IPS-NIHi11 (cell line): ENCODE measurements at regions not wholly inside any gene's neighbourhood (a gene's known extent, or its start where the extent isn't known, plus 50 kb on each side); places are given as distances from the start of the nearest gene placed in this dataset.
A peak's percentile ranks its signal among the peaks of the same experiment; 100 is the strongest.
"Not testable (repeated sequence)": the region's sequence is repeated elsewhere in the genome, so short reads cannot be mapped to it uniquely, and the experiment has no call there.

ENCODE experiments used
- DNase-seq: peaks from one replicate; pipeline ENCODE4 v3.0.0; 2012; ENCODE audit warnings: mixed read lengths, low spot score

DNA sequence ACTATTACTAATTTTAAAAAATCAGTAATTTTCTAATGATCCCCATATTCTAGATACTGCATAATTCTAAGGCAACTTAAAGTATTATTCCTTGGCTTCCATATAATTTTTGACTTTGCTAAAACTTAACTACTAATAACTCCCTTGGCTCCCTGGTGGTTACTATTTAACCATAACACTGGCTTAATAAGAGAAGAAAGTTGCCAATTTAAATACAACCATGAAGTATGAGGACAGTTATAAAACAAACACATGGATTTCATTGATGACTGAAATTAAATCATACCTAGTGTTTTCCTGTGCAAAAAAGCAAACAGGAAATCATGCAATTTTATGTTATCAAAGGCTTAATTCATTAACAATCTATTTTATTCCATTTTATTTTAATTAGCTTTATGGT is 1073.9 kb downstream of the GRM8 start:
- no peak for DNase-seq

DNA sequence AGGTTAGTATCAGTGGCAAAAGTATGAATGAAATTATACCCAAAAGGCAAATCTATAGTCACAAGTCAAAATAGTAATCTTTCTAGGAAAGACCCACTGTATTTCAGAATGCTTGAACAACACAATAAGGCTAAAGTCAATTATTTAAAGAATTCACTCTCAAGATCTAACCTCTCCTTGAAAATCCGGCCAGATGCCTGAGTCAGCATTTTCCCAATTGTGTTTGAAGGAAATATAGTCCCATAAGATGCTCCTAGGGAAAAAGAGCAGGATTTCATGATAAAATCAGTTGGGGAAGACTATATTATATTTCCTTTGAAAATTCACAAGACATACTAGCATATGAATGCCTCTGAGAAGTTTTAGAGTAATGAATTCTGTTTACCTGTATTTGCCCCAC is 1075.0 kb downstream of the GRM8 start:
- DNase-seq: no peak

DNA sequence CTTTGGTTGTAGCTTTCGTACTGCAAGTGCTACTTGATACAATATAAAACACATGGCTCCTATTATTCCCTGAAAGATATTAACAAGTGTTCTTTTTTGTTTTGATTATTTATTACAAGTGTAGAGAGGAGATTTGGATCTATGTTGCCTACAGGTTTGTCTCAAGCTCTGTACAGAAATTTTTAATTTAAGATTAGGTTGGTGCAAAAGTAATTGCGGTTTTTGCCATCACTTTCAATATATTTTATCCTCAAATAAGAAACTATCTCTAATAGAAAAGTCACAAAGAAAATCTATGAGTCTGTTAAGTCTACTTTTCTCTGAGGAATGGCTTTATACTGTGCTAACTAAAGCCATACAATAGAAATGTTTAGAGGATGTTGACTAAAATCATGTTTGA is 1086.1 kb downstream of the GRM8 start:
- DNase-seq: no peak

DNA sequence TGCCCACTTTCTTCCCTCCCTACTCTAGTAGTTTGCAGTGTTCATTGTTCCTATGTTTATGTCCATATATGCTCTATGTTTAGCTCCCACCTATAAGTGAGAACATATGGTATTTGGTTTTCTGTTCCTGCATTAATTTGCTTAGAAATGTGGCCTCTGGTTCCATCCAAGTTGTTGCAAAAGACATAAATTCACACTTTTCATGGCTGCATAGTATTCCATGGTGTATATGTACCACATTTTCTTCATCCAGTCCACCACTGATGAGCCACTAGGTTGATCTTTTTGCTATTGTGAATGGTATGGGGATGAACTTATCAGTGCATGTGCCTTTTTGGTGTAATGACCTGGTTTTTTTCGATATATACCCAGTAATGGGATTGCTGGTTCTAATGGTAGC is 1089.1 kb downstream of the GRM8 start:
- DNase-seq: no peak

DNA sequence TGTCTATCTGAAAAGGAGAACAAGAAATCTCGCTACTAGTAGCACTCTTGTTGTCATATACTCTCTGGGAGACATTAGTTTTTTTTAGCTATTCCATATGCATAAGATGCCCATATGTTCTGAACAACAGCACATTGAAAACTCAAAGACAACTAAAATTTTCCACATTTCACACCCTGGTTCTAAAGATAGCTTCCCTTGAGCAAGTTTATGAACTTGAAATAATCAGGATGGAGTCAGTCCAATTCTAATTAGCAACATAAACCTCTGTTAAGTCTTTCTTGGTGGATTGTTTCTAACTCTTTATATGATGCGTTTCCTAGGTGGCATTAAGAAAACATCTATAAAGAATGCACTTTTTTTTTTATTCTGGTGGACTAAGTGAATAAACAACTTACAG is 1095.3 kb downstream of the GRM8 start:
- no peak for DNase-seq

DNA sequence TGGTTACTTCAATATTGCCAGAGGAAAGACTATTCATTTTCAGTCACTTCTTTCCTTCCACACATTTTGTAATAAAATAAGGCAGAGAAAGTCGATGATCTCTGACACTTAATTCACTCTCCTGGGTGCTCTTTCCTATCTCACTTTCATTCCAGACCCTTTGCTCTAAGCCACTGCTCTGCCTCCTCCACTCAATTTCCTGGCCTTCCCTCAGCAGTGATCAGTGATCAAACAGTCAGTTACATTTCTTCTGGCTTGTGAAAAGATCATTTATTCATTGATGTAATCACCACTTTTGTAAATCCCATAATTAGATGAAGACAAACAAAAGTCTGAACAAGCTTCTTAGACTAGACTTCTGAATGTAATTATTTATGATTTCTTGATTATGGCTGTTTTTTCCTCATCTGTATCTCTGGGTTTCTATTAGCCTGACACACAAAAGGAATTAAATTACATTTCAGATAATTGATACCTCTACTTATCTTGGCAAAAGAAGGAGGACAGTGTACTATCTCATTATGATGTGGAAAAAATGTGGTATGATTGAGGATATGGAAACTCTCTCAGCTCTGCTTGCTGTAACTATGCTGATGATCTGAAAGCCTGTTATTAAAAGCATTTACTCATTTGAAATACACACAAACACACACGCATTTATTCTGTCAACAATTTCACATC is 1102.3 kb downstream of the GRM8 start:
- no peak for DNase-seq

DNA sequence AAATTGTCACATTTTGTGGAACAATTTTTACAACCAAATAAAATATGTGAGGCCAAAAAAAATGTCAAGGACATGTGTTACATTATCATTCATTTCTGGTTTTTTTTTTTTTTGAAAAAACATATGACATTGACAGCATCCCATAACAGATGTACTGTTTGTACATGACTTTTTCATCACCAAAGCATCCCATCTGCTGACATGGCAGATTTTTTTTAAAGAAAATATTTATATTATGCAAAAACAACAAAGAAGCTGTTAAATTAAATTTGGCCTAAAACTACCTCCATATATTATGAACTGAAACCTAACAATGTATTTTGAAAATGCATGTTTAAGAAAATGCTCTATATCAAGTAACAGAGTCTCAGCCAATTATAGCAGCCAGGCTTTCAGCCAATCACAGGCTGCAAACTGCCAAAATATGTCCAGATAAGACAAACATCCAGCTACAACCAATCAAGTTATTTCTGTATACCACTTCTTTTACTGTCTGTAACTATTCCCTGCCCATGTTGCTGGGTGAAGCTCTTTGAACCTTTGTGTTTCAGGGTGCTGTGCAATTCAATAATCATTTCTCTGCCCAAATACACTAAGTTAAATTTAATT is 1111.8 kb downstream of the GRM8 start:
- DNase-seq: no peak

DNA sequence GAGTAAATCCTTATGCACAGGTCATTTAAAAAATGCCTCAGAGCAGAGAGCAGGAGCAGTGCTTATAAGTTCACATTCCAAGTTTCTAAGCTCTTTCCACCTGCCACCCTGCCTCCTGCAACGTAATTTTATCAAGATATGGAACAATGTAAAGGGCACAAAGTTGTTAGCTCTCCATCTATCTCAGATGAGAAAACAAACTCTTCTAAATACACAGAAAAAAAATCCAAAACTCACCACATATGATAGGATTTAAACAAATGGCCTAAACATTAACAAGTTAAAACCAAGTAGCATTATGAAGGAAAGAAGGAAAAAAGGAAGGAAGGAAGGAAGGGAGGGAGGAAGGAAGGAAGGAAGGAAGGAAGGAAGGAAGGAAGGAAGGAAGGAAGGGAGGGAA is 1132.8 kb downstream of the GRM8 start:
- DNase-seq: no peak

DNA sequence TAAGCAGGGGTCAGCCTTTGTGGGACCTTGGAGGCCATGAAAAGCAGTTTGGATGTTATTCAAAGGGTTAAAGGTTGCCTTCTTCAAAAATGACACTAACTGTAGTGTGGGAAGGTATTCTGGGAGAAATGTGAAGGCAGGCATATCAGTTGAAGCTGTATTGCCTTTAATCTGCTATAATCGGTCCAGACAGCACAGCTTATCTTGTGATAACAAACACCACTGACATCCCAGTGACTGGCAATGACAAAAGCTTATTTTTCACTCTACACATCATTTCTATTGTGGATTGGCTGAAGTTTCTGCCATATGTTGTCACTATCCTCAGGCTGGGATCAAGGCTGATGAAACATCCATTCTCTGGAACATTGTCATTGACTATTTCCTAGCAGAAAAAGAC is 1149.2 kb downstream of the GRM8 start:
- DNase-seq: no peak

DNA sequence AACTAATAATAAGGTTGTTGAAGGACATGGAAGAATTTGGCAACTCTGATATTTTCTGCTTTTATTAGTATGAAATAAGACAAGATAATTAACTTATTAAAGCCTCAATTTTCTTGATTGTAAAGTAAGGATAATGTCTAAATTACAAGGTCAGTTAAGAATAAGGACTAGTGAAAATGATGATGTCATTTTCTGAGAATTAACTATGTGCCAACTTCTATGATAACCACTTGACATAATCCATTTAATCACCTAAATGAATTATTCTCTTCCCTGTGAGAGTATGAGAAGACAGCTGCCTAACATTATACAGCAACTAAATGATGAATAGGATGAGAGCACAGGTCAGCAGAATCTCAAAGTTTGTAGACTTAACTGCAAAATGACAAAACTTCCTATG is 1153.4 kb upstream of the POT1 start:
- no peak for DNase-seq

DNA sequence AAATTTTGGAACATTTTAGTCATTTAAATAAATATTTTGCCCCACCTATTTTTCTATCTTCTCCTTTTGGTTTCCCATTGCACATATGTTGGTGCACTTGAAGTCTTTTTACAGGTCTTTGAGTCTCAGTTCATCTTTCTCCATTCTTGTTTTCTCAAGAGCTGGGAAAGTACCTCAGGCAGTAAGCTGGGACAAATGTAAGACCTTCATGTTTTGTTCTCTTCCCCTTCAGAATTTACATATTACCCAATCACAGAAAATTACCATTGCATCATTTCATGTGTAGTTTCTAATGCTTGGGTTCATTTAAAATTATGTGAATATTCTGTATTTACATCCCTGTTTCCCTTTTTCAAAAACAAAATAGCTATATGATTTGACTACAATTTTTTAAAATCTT is 1150.0 kb upstream of the POT1 start:
- DNase-seq: no peak

DNA sequence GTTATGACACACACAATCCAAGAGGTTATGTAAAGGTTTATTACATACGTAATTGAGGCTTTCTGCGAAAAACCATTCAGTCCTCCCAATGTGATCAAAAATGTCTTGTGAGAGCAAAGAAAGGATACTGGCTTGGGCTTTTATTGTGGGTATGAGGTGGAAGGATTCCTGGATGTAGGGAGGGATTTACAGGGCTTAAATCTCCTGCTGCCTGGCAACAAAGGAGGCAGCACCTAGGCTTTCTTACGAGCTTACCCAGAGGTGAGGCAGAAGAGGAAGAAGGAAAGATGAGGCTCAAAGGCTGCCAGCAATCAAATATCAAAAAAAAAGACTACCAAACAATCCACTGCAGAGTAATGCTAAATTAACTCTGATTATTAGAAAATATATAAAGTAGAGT is 1149.5 kb upstream of the POT1 start:
- DNase-seq: peak; percentile 14

DNA sequence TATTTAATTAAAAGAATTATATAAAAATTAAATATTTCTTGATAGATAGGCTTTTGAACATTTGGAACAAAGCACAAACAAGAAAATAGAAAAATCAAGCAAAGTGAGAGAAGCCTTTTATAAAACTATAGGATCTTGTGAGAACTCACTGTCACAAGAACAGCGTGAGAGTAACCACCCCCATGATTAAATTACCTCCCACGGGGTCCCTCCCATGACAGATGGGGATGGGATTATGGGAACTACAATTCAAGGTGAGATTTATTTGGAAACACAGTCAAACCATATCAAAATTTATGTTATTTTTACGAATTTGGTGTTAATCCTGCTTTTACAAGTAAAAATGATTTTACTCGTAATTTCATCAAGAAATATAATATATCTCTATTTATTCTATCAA is 1136.1 kb upstream of the POT1 start:
- no peak for DNase-seq

DNA sequence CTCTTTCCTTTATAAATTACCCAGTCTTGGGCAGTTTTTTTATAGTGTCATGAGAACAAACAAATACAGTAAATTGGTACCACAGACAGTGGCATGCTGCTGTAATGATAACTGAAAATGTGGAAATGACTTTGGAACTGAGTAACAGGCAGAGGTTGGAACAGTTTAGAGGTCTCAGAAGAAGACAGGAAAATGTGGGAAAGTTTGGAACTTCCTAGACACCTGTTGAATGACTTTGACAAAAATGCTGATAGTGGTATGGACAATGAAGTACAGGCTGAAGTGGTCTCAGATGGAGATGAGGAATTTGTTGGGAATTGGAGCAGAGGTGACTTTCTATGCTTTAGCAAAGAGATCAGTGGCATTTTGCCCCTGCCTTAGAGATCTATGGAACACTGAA is 1128.4 kb upstream of the POT1 start:
- no peak for DNase-seq

DNA sequence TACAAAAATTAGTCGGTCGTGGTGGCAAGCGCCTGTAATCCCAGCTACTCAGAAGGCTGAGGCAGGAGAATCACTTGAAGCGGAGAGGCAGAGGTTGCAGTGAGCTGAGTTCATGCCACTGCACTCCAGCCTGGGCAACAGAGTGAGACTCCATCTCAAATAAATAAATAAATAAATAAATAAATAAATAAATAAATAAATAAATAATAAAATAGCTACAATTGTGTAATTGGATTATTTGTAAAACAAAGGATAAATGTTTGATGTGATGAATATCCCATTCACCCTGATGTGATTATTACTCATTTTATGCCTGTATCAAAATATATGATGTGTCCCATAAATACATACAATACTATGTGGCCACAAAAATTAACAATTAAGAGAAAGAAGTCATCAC is 1127.0 kb upstream of the POT1 start:
- DNase-seq: not testable (repeated sequence)

DNA sequence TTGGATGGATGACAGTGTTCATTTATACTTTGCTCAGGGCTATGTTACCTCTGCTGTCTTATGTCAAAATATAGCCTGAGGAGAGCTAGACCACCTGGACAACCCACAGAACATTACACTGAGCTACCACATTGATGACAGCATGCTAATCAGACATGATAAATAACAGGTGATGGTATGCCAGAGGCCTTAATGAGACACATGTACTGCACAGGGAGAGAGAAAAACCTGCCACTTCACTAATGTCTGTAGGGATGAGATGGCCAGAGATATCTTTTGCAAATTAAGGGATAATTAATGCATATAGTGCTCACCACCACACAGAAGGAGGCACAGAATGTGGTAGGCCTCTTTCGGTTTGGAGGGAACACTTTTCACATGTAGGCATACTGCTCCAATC is 1122.6 kb upstream of the POT1 start:
- DNase-seq: no peak

DNA sequence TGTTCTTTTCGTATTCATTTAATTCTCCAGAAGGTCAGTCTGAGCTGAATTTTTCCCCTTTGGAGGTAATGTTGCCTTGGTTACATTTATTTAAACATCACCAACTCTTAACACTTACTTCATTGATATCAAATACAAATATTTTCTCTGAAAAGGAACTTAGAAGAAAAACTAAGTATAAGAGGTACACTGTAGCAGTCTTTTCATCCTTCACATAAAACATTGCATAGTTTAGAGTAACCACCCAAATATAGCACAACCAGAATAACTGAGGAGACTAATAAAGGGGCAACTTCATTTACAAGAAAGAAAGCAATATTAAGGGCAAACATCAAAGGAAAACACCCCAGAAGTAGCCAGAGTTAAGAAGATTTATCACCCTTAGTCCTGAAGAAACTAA is 1115.0 kb upstream of the POT1 start:
- DNase-seq: no peak

DNA sequence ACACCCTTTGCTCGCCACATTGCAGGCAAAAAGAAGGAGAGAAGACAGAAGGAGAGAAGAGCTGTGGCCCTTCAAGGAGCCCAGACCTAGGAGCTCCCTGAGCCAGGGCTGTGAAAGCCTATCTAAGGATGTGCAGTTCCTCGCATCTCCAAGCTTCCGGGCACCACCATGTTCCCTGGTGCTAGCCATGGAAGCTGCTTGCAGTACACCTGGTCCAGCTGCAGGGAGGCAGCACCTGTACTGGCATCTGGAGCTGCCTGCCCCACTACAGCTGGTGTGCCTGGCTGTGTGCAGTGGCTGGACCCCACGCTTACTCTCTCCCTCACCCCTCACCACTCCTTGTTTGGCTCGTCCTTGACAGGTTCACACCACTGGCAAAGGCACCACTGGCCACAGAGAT is 1111.8 kb upstream of the POT1 start:
- DNase-seq: no peak

DNA sequence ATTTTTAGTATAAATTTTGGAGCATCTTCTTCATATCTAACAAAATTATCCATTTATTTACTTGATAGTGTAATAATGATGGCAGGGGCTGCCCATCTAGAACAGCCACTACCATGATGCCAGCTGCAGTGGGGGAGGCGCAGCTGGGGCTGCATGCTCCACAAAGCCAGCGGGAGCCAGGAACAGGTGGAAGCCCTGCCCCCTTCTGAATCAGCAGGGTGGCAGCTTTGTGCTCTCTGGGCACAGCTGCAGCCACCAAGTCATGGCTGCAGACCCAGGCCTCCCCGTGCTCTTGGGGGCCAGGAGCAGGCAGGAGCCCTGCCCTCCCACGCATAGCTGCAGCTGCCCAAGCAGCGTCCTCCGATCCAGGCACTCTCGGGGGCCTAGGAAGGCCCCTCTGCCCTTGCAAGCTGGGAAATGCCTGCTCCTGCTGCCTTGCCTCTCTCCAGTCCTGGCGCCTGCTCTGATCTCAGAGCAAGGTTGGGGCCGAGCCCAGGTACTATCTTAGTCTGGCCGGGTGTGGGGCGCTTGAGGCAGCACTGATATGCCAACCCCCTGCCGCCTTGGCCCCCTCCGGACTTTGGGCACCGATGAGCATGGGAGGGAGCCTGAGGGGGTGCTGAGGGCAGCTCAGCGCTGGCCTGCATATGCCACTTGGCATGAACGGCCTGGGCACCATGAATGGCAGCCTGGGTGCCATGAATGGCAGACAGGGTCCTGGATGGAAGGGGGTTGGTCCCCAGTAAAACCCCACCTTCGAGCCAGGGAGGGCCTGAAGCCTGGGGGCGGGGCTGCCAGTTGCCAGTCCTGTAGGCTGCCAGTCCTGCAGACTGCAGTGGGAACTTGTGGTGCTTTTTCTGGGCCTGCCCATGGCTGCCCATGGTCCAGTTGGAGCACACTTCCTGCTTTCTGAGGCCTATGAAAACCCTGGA is 1110.8 kb upstream of the POT1 start:
- DNase-seq: no peak

DNA sequence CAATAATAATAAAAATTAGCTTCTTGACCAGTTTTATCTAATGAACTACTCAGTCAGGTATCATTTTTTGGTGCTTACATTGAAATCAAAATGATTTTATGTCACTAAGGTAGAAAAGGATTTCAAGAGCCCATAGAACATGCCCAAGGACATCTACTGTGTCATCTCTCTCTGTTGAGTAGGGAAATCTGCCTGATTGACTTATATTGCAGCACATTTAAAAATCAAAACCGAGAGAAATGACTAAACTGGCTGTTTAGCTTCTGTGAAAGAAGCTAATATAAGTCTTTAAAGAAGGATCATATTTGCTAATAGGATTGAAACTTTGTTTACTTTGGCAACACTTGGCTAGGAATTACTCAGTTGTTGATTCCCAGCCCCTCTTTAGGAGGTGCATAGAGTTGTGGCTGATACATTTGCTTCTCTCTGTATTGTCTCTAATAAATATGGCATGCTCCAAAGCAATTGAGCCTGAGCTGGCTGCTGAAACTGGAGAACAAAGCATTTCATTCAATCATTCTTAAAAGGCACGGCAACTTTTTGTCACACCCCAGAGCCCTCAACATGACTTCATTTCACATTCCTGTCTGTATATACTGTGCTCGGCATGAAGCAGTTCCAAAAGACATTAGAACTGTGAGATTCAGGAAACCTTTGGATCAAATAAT is 1096.9 kb upstream of the POT1 start:
- peak; percentile 29 for DNase-seq

DNA sequence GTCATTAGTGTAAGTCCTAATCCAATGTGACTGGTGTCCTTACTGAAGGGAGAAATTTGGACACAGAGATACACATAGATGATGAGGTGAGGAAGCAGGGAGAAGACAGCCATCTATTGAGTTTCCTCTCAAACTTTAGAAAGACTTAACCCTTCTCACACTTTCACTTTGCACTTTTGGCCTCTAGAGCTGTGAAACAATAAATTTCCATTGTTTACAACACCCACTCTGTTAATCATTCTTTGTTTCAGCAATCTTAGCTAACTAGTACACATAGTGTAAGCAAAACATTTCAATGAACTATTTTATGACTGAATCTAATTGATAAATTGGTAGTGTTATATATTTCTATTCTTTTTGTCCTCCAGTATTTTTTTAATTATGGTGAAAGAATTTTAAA is 1092.8 kb upstream of the POT1 start:
- no peak for DNase-seq

DNA sequence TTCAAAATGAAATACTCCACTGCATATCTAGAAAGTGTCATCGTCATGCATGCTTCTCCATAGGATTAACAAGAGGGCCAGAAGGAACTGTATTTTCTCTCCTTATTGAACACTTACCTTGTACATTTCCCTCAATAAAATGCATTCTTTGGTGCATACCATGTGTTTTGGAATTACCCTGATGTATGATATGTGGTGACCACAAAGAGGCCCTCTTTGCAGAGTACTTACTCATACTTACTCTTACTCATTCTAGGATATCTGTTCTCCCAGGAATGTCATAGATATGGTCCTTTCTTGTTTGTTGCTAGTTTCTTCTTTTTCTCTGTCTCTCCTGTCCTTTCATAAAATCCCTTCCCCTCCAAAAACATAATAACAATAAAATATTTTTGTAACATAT is 1087.1 kb upstream of the POT1 start:
- DNase-seq: no peak

DNA sequence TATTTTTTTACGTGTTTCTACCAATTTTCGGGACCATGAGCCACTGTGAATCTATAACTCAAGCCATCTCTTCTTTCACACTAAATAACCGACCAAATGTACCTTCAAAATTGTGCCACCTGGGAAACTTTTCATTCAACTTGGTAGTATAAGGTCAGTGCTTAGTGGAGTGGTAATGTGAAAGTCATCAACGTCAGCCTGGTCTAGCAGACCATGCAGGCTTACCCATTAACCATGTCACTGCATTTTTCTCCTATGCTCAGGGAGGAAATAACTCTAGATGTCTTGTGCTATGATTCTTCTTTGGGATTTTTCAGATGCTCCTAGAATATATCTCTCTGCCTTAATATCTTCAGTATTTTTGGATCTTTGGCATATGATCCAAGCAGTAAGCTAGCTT is 1075.4 kb upstream of the POT1 start:
- no peak for DNase-seq
